OCI-LY1 (cell line): ENCODE measurements at regions not wholly inside any gene's neighbourhood (a gene's known extent, or its start where the extent isn't known, plus 50 kb on each side); places are given as distances from the start of the nearest gene placed in this dataset.

Experiments
- EZH2 ChIP-seq: fragments of 200-600 bp; sonication (generic), shearing (Covaris generic); IDR thresholded peaks from 2 replicates; pipeline ENCODE4 v1.8.0; 2017; ENCODE audit warnings: borderline replicate concordance, mixed run types, mild to moderate bottlenecking, antibody characterized with exemption, low read length, moderate library complexity, mixed read lengths
- TF ChIP-seq, protein P1 (sequence below): fragments of 200-600 bp; sonication (generic), shearing (Covaris generic); IDR thresholded peaks from 2 replicates; pipeline ENCODE4 v1.5.1; 2017; ENCODE audit warnings: mild to moderate bottlenecking, antibody characterized with exemption, low read length, moderate library complexity, mixed read lengths

DNA sequence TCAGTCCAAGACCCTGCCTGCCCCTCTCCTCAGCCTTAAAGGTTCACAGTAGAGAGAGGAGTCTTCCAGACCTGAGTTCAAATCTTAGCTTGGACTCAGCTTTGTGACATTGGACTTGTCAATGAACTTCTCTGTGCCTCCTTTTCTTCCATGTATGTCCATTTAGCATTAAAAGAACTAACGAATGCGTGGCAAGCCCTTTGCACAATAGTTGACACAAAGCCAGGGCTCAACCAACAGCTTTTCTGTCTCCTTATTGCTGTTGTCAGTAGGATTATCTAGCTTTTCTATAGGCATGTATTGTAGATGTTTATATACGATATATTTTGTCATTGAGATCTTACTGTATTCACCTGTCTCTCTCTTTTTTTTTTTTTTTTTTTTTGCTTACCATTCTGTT, 450.8 kb downstream of the PTPRU start:
- TF ChIP-seq, protein P1, sequence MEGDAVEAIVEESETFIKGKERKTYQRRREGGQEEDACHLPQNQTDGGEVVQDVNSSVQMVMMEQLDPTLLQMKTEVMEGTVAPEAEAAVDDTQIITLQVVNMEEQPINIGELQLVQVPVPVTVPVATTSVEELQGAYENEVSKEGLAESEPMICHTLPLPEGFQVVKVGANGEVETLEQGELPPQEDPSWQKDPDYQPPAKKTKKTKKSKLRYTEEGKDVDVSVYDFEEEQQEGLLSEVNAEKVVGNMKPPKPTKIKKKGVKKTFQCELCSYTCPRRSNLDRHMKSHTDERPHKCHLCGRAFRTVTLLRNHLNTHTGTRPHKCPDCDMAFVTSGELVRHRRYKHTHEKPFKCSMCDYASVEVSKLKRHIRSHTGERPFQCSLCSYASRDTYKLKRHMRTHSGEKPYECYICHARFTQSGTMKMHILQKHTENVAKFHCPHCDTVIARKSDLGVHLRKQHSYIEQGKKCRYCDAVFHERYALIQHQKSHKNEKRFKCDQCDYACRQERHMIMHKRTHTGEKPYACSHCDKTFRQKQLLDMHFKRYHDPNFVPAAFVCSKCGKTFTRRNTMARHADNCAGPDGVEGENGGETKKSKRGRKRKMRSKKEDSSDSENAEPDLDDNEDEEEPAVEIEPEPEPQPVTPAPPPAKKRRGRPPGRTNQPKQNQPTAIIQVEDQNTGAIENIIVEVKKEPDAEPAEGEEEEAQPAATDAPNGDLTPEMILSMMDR = no peak
- TF ChIP-seq EZH2 = no peak
